ENCODE measurements at regions not wholly inside any gene's neighbourhood (a gene's known extent, or its start where the extent isn't known, plus 50 kb on each side); places are given as distances from the start of the nearest gene placed in this dataset.

DNA sequence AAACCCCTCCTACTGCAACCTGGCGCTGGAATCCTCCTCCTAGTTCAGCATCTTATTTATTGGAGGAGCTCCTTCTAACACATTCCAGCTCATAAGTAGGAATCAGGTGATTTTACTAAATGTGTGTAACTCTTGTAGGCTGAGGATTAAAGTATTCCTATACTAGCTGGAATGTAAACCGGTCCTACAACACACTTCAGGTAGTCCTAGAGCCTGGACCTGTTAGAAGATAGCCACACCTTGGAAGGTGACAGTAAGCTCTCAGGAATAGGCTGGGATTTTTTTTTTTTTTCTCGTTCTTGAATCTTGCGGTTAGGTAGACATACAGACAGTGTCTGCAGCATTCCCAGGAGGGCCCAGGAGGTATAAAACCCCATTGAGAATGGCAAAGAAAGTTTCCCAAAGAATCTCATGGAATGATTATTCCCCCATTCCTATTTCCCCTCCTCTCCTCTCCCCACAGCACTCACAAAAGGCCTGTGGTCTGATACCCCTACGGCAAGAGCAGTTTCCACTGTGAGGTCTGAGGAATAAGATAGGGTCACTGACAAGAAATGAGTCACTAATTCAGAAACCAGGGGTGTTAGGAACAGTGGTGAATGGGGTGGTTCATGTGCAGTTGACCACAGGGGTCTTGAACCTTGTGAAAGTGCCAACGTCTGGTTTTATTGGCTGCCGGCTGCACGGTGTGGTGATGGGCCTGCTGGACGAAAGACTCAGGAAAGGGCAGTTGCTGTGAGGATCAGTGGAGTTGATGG is 267.1 kb downstream of the UTP18 start:
- TF ChIP-seq POLR2A (IDR thresholded peaks at IDR 0.05; ENCODE audit: low read length): no peak
- no peak for TF ChIP-seq GATA1 (IDR thresholded peaks at IDR 0.05; ENCODE audit: low read depth, low read length)
